SK-N-MC (cell line): ENCODE measurements at regions not wholly inside any gene's neighbourhood (a gene's known extent, or its start where the extent isn't known, plus 50 kb on each side); places are given as distances from the start of the nearest gene placed in this dataset.

ENCODE experiments used
- EZH2 ChIP-seq: fragments of 200-600 bp; sonication (generic); IDR thresholded peaks from one replicate; pipeline ENCODE4 v1.6.1; 2017; ENCODE audit warnings: antibody characterized with exemption
- FOXP2 ChIP-seq: optimal IDR thresholded peaks from 2 replicates; pipeline ENCODE3; 2011; ENCODE audit warnings: mild to moderate bottlenecking, moderate library complexity; ENCODE audit not compliant: insufficient read depth; ENCODE audit errors: extremely low read length, control extremely low read depth
- POLR2AphosphoS5 ChIP-seq: IDR thresholded peaks from 2 replicates; pipeline ENCODE4 v1.6.1; 2012; ENCODE audit warnings: mild to moderate bottlenecking, low read depth, low read length, borderline replicate concordance

GRCh38 chr5:40360685-40361084, 319.0 kb upstream of the PTGER4 start:
- TF ChIP-seq EZH2 (no peak), POLR2AphosphoS5 (no peak), FOXP2 (no peak)
